ENCODE measurements at regions not wholly inside any gene's neighbourhood (a gene's known extent, or its start where the extent isn't known, plus 50 kb on each side); places are given as distances from the start of the nearest gene placed in this dataset.

DNA sequence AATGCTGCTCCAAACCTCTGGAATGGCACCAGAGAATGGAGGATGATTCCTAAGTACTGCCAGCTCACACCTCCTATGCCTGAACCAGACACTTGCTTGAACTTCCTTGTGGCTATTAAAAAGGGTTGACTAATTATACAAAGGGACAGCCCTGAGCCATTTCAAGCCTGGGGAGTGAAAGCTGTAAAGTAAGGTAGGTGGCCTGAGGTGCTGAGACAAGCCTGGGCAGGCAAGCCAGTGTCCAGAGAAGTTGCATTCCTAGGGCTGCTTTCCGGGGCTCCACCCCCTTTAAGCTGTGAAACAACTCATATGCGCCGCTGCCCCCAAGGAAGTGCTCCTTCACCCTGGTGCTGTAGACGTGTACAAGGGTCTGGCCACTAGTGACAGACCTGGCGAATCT lies 79.9 kb upstream of the SLC1A3 start:
- Histone ChIP-seq H3K36me3 (no peaks in the 10 kb centered on the region), H3K9me3 (no peaks in the 10 kb centered on the region), H3K27me3 (ENCODE audit: low read depth) (no peaks in the 10 kb centered on the region), H3K4me3 (no peak overlapping the region), H3K27ac (no peak overlapping the region), H3K4me1 (peaks cover 6% of the 10 kb centered on the region)
- DNase-seq (no peak), ATAC-seq (no peak)
- TF ChIP-seq, protein P1, sequence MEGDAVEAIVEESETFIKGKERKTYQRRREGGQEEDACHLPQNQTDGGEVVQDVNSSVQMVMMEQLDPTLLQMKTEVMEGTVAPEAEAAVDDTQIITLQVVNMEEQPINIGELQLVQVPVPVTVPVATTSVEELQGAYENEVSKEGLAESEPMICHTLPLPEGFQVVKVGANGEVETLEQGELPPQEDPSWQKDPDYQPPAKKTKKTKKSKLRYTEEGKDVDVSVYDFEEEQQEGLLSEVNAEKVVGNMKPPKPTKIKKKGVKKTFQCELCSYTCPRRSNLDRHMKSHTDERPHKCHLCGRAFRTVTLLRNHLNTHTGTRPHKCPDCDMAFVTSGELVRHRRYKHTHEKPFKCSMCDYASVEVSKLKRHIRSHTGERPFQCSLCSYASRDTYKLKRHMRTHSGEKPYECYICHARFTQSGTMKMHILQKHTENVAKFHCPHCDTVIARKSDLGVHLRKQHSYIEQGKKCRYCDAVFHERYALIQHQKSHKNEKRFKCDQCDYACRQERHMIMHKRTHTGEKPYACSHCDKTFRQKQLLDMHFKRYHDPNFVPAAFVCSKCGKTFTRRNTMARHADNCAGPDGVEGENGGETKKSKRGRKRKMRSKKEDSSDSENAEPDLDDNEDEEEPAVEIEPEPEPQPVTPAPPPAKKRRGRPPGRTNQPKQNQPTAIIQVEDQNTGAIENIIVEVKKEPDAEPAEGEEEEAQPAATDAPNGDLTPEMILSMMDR (IDR thresholded peaks at IDR 0.05), result no peak
- intact Hi-C loops (cut with DNase I), result no loop called here

- Histone ChIP-seq H3K36me3 (no peaks in the 10 kb centered on the region), H3K9me3 (no peaks in the 10 kb centered on the region), H3K27ac (no peak overlapping the region), H3K27me3 (ENCODE audit: low read depth) (no peaks in the 10 kb centered on the region), H3K4me3 (no peak overlapping the region), H3K4me1 (no peaks in the 10 kb centered on the region)
- DNase-seq (no peak), ATAC-seq (no peak)
- TF ChIP-seq, protein P1 (IDR thresholded peaks at IDR 0.05), result no peak
- intact Hi-C loops (cut with DNase I), result no loop called here
Measured at GRCh38 chr5:36528588-36528987, 77.8 kb upstream of the SLC1A3 start.

GRCh38 chr5:36529142-36529541 lies 77.3 kb upstream of the SLC1A3 start:
- no peak overlapping the region for H3K4me3 ChIP-seq
- intact Hi-C loops (cut with DNase I), result no loop called here
- DNase-seq, result no peak
- TF ChIP-seq, protein P1 (IDR thresholded peaks at IDR 0.05), result no peak
- no peaks in the 10 kb centered on the region for H3K27me3 ChIP-seq (ENCODE audit: low read depth)
- no peaks in the 10 kb centered on the region for H3K9me3 ChIP-seq
- no peaks in the 10 kb centered on the region for H3K4me1 ChIP-seq
- H3K36me3 ChIP-seq, result no peaks in the 10 kb centered on the region
- peak in 1 of 2 donors; percentile 25 for ATAC-seq
- H3K27ac ChIP-seq, result no peak overlapping the region

DNA sequence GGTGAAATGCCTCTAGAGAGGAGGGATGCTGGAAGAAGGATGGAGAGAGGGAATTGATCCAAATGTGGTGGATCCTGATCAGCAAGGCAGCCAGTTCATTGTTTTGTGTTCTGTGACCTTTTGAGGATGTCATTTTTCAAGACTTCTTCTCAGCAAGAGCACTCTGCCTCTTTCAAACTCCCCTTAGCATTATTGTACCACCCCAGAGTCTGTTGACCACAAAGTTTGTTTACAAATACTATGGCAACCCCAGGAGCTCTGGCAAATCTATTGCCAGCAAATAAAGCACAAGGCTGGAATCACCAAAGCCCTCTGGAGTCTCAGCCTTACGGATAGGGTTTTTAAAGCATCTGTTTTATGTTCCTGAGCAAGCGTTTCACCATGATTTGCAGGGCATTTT lies 76.2 kb upstream of the SLC1A3 start:
- Histone ChIP-seq H3K36me3 (no peaks in the 10 kb centered on the region), H3K27ac (no peak overlapping the region), H3K27me3 (ENCODE audit: low read depth) (no peaks in the 10 kb centered on the region), H3K9me3 (no peaks in the 10 kb centered on the region), H3K4me3 (no peak overlapping the region), H3K4me1 (no peaks in the 10 kb centered on the region)
- ATAC-seq (no peak), DNase-seq (no peak)
- TF ChIP-seq, protein P1 (IDR thresholded peaks at IDR 0.05), result no peak
- intact Hi-C loops (cut with DNase I), result no loop called here

DNA sequence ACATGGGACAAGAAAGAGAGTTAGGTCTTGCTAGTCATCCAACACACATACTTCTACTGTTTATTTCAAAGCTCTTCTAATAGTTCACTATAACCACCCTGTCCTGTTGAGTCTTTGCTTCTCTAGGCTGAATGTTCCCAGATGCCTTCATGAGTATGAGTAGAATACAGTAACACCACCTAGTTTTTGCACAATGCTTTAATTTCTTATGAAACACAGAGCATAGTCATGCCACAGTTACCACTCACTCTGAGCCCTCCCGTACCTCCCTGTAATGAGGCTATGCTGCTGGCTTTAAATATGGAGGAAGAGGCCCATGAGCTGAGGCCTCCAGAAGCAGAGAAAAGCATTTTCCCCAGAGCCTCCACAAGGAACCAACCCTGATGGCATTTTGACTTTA lies 75.0 kb upstream of the SLC1A3 start:
- no peak overlapping the region for H3K4me3 ChIP-seq
- H3K36me3 ChIP-seq, result no peaks in the 10 kb centered on the region
- H3K4me1 ChIP-seq, result no peaks in the 10 kb centered on the region
- no peaks in the 10 kb centered on the region for H3K9me3 ChIP-seq
- ATAC-seq (no peak), DNase-seq (no peak)
- intact Hi-C loops (cut with DNase I), result no loop called here
- H3K27me3 ChIP-seq (ENCODE audit: low read depth), result no peaks in the 10 kb centered on the region
- TF ChIP-seq, protein P1 (IDR thresholded peaks at IDR 0.05), result no peak
- H3K27ac ChIP-seq, result no peak overlapping the region

- intact Hi-C loops (cut with DNase I), result no loop called here
- Histone ChIP-seq H3K36me3 (no peaks in the 10 kb centered on the region), H3K9me3 (no peaks in the 10 kb centered on the region), H3K27ac (no peak overlapping the region), H3K27me3 (ENCODE audit: low read depth) (no peaks in the 10 kb centered on the region), H3K4me1 (no peaks in the 10 kb centered on the region), H3K4me3 (no peak overlapping the region)
- ATAC-seq (no peak), DNase-seq (no peak)
- TF ChIP-seq, protein P1 (IDR thresholded peaks at IDR 0.05), result no peak
Measured at GRCh38 chr5:36535378-36535777, 71.0 kb upstream of the SLC1A3 start.

Measured in lower lobe of right lung (tissue), 2 donors.